ENCODE measurements at regions not wholly inside any gene's neighbourhood (a gene's known extent, or its start where the extent isn't known, plus 50 kb on each side); places are given as distances from the start of the nearest gene placed in this dataset.

DNA sequence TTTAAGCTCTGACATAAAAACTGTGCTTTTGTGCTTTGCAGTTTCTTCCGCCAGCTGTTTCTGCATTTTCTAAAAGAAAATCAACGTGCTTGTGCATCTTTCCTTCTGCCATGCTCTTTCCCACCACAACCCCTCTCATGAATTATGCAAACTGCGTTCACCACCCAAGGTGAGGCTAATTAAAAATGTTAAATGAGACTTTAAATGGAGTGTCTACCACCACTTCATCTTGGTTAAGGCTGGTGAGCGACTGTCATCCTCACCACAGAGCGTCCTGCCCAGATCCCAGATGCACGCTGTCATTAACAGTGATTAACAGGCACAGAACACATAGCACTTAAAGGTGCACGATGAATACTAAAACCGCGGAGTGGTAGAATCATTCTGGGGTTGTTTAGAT is 250.5 kb upstream of the RAB6C start:
- TF ChIP-seq POLR2AphosphoS5 (IDR thresholded peaks at IDR 0.05) (no peak), CTCF (IDR thresholded peaks at IDR 0.05) (no peak)

Measured in prostate gland (tissue), 2 donors.